ENCODE measurements at regions not wholly inside any gene's neighbourhood (a gene's known extent, or its start where the extent isn't known, plus 50 kb on each side); places are given as distances from the start of the nearest gene placed in this dataset.

DNA sequence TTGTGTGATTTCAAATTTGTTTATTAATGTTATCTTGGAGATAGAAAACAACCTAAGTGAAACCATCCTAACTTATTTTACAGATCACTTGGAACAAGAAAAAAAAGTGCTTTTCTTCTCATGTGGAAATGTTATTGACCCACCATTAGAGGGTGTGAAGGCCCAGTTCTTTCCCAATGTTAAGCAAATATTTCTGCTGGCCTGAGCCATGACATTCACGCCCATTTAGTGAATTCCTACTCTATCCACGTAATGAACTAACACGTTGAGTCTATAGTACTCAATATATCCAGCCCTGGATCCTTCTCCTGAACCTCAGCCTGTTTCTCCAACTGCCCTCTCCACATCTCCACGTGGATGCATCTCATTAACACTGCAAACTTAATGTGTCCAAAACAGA lies 180.6 kb upstream of the ZFP64 start:
- H3K9ac ChIP-seq (ENCODE audit: low read length) = no peak overlapping the region
- no peak overlapping the region for H3K4me3 ChIP-seq (replicated peaks in 1 of 2; ENCODE audit: low read depth in 1 of 2, low read length in 2 of 2)
- no peak overlapping the region for H2AFZ ChIP-seq (ENCODE audit: low read depth, low read length, poor library complexity, severe bottlenecking)
- ChIA-PET RAD21 (ENCODE audit: low non-redundant PET in 1 of 2, low total read pairs in 2 of 2, uncharacterized antibody in 2 of 2, unreplicated experiment in 2 of 2) (no interaction called here), POLR2A (no interaction called here), CTCF (no interaction called here)
- no peaks in the 10 kb centered on the region for H3K4me1 ChIP-seq (ENCODE audit: control insufficient read depth in 1 of 2, insufficient read depth in 2 of 2, low read length in 2 of 2)
- intact Hi-C loops (cut with micrococcal nuclease) = no loop called here
- H3K9me3 ChIP-seq (ENCODE audit: control insufficient read depth in 1 of 2, insufficient read depth in 1 of 2, low read depth in 1 of 2, low read length in 2 of 2) = no peaks in the 10 kb centered on the region
- TF ChIP-seq SIN3A (IDR thresholded peaks at IDR 0.05; ENCODE audit: low read depth) (no peak), EGR1 (IDR thresholded peaks at IDR 0.05; ENCODE audit: low read depth) (no peak), ELF1 (IDR thresholded peaks at IDR 0.05; ENCODE audit: borderline replicate concordance, low read depth) (no peak), POLR2AphosphoS5 (IDR thresholded peaks at IDR 0.05; ENCODE audit: low read depth, low read length) (no peak), EZH2phosphoT487 (IDR thresholded peaks at IDR 0.05; ENCODE audit: borderline replicate concordance) (no peak), SRF (IDR thresholded peaks at IDR 0.05; ENCODE audit: low read depth) (no peak), SP1 (IDR thresholded peaks at IDR 0.05; ENCODE audit: low read depth) (no peak), ZFX (IDR thresholded peaks at IDR 0.05) (no peak), POLR2A (IDR thresholded peaks at IDR 0.05; ENCODE audit: borderline replicate concordance, extremely low read depth, insufficient read depth, insufficient read length) (no peak), ZNF274 (IDR thresholded peaks at IDR 0.05; ENCODE audit: low read depth, low read length) (no peak), TCF7L2 (IDR thresholded peaks at IDR 0.05; ENCODE audit: borderline replicate concordance, extremely low read depth, insufficient read depth, insufficient read length) (no peak), JUND (IDR thresholded peaks at IDR 0.05) (no peak), CBX3 (IDR thresholded peaks at IDR 0.05; ENCODE audit: low read depth) (no peak), YY1 (IDR thresholded peaks at IDR 0.05; ENCODE audit: extremely low read depth, insufficient replicate concordance, low read depth, low read length) (no peak)
- TF ChIP-seq, protein P1, sequence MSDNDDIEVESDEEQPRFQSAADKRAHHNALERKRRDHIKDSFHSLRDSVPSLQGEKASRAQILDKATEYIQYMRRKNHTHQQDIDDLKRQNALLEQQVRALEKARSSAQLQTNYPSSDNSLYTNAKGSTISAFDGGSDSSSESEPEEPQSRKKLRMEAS (IDR thresholded peaks at IDR 0.05) = no peak
- TF ChIP-seq, protein P2, sequence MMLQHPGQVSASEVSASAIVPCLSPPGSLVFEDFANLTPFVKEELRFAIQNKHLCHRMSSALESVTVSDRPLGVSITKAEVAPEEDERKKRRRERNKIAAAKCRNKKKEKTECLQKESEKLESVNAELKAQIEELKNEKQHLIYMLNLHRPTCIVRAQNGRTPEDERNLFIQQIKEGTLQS (IDR thresholded peaks at IDR 0.05) = no peak
- TF ChIP-seq, protein P3, sequence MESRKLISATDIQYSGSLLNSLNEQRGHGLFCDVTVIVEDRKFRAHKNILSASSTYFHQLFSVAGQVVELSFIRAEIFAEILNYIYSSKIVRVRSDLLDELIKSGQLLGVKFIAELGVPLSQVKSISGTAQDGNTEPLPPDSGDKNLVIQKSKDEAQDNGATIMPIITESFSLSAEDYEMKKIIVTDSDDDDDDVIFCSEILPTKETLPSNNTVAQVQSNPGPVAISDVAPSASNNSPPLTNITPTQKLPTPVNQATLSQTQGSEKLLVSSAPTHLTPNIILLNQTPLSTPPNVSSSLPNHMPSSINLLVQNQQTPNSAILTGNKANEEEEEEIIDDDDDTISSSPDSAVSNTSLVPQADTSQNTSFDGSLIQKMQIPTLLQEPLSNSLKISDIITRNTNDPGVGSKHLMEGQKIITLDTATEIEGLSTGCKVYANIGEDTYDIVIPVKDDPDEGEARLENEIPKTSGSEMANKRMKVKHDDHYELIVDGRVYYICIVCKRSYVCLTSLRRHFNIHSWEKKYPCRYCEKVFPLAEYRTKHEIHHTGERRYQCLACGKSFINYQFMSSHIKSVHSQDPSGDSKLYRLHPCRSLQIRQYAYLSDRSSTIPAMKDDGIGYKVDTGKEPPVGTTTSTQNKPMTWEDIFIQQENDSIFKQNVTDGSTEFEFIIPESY (IDR thresholded peaks at IDR 0.05; ENCODE audit: extremely low read depth, insufficient replicate concordance, low read length) = no peak
- H3K36me3 ChIP-seq (ENCODE audit: control insufficient read depth in 1 of 2, insufficient read depth in 2 of 2, low read length in 2 of 2) = no peaks in the 10 kb centered on the region
- H4K20me1 ChIP-seq (ENCODE audit: insufficient read depth) = no peaks in the 10 kb centered on the region; the same call in 1 of the 2 replicates
- H3K4me2 ChIP-seq (ENCODE audit: low read length) = no peak overlapping the region
- H3K27me3 ChIP-seq (ENCODE audit: insufficient read depth, low read length) = no peaks in the 10 kb centered on the region; the same call in 1 of the 2 replicates
- no peaks in the 10 kb centered on the region for H3K9me2 ChIP-seq (ENCODE audit: insufficient read depth)
- ATAC-seq (no peak), DNase-seq (ENCODE audit: low read depth, low spot score) (no peak)
- no peaks in the 10 kb centered on the region for H3K79me2 ChIP-seq (ENCODE audit: insufficient read depth, low read length)
- BruUV-seq (replicated peaks) = no TSS peak
- H3K27ac ChIP-seq (ENCODE audit: low read depth, low read length) = no peak overlapping the region

All from HCT116 (cell line).